ENCODE measurements at regions not wholly inside any gene's neighbourhood (a gene's known extent, or its start where the extent isn't known, plus 50 kb on each side); places are given as distances from the start of the nearest gene placed in this dataset.
"Not testable (repeated sequence)": the region's sequence is repeated elsewhere in the genome, so short reads cannot be mapped to it uniquely, and the experiment has no call there.

DNA sequence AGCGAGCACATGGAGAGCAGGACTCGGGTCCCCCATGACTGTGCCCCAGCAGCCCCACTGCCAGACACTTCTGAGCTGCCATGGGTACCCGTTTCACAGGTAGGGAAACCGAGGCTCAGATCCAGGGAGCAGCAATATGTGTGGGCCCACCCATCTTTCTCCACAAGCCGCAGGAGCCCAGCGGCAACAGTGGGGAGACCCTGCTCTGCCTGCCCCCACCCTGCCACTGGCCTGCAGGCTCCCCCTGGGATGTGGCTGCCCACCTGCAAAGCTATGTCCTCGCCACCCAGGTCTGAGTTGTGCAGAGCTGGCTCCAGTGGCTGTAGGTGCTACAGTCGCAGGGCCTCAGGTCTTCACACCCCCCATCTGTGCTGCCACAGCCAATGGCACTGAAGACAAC, 50.6 kb upstream of the C1QTNF9B start:
- DNase-seq (ENCODE audit: low read depth) = no peak

DNA sequence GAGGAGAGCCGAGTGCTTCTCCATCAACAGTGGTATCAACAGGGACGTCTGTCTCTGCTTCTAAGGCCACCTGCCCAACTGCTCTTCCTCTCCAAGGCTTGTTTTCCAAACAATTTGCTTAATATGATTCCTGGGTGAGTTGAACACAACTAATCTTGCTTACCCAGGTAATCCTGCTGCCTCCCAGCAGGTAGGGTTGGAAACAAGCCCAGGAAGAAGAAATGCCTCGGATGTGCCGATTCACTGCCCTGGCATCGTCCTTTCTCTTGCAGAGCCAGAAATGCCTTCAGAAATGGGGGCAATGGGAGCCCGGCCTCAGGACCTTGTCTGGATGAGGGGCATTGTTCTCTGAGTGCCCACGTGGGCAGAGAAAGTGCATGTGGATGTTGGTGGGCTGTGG, 51.9 kb upstream of the C1QTNF9B start:
- DNase-seq (ENCODE audit: low read depth) = no peak

DNA sequence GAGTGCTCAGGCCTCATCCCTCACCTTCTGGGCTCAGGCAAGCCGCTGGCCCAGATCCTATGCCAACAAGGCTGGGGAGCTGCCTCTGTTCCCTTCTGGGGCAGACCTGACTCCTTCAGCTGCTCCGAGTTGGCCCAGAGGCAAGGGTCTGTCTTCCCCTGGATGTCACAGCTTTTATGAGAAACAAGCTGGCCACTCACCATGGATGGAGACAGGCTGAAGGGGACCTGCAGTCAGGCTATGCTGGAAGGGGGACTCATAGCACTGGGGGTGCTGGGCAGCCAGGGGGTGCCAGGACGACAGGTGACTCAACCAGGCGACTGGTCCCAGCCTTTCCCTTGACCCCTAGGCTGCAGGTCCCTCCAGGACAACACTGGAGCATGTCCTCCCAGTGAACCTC, 52.4 kb upstream of the C1QTNF9B start:
- no peak for DNase-seq (ENCODE audit: low read depth)

DNA sequence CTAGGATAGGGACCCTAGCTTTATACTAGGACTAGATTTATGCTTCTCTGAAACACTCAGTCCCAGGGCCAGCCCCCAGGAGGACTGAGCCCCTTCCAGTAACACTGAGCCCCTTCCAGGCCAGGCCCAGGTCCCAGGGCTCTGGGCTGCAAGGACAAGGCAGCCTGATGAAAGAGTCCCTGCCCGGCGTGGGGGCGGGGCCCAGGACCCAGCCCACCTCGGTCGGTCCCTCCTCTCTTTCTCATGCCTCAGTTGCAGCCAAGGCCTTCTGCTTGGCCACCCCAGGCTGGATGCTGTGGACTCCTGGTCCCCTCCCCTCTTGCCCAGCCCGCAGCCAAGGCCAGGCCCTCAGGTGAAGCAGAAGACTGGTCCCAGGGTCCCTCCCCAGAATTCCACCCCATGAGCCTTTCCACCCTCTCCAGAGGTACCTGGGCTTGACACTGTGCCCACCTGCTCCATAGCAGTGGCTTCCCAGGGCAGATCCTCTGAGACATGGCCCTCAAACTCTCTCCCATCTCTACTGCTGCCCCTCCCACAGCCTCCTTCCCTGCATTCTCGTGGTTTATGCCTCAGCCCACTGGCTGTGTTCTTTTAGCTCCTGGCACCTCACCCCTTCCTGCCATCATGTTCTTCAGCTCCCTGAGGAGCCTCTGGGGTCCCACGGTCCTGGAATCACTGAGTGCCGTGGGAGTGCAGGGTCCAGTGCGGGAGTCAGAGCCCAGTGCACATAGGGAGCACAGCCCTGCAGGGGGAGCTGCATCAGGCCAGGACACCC, 53.6 kb upstream of the C1QTNF9B start:
- DNase-seq (ENCODE audit: low read depth) = no peak

DNA sequence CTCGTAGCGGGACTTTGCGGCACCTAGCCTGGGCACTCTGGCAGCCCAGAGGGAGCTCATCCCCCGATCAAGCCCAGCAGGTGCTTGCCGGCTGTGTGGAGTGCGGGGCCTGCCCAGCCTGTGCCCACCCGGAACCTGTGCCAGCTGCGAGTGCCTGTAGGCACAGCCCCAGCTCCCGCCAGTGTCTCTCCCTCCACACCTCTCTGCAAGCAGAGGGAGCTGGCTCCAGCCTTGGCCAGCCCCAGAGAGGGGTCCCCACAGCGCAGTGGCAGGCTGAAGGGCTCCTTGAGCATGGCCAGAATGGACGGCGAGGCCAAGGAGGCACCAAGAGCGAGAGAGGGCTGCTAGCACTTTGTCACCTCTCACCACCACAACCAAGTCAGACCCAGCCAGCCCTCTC, 55.5 kb upstream of the C1QTNF9B start:
- no peak for DNase-seq (ENCODE audit: low read depth)

DNA sequence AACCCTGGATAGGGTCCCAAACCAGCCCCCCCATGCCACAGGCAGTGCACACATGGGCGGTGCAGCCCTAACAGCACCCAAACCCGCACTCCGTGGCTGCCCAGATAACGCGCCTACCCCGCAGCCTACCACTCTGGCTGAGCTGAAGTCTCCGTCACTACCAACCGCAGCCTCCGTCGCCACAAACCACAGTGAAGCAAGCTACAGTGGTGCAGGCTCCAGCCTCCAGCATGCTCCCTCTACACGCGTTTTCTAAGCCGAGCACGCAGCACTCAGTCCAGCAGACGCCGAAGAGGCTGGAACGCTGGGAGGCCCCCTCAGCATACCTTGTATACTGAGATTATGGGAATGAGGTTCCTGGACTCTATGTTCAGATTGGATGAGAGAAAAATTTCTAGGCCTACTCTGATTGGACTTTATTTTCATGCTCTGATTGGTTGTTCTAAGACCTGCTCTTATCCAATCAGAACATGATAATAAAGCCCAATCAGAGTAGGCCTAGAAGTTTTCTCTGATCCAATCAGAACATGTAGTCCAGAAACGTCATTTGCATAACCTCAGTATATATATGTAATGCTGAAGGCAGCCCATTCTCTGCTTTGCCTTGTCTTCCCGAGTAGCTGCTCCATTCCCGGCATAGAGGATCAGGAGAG, 56.7 kb upstream of the C1QTNF9B start:
- DNase-seq (ENCODE audit: low read depth) = no peak

DNA sequence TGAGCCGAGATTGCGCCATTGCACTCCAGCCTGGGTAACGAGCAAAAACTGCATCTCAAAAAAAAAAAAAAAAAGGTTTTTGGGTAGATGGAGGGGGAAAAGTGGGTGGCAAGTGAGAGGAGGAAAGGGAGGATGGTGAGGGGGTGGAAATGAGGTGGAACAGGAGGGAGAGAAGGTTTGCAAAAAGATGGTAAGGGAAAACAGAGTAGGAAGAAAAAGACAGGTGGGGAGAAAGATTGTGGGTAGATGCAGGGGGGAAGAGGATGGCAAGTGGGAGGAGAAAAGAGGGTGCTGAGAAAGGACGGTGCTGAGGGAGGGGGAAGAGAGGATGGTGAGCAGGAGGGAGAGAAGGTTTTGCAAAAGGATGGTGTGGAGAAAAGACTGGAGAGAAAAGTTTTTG, 57.8 kb upstream of the C1QTNF9B start:
- DNase-seq (ENCODE audit: low read depth) = no peak

DNA sequence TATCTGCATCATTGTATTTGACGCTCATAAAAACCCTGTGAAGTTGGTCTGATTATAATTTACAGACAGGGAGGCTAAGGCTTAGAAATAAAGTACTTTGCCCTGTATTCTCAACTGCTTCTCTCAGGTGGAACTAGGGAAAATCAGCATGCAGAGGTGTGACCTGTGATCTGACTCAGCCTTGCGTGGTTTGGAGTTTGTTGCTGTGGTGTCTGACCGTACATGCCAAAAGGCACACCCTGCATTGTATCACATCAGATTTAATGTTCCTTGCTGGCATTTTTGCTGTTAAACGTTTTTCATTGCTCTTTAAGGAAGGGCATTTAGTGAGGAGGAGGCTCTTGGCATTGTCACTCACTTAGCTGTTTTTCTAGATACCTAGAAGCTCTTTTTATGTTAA, 58.8 kb upstream of the C1QTNF9B start:
- DNase-seq (ENCODE audit: low read depth) = no peak

DNA sequence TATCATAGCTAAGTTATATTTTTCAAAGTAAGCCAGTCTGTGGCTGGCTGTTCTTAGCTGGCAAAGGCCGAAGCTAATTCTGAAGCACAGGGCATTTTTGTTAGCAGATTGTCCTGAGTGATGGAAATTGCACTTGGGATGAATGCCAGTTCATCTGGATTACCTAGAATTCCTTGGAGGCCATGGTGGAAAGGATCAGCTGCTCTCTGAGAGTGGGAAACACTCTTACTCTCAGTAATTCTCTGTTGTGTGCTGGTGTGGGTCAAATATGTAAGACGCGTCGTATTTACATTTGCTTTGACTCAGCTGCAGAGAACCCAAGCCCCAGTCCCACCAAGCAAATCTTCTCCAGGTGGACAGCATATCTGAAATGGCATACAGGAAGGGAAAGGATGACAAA, 60.7 kb upstream of the C1QTNF9B start:
- DNase-seq (ENCODE audit: low read depth) = no peak

DNA sequence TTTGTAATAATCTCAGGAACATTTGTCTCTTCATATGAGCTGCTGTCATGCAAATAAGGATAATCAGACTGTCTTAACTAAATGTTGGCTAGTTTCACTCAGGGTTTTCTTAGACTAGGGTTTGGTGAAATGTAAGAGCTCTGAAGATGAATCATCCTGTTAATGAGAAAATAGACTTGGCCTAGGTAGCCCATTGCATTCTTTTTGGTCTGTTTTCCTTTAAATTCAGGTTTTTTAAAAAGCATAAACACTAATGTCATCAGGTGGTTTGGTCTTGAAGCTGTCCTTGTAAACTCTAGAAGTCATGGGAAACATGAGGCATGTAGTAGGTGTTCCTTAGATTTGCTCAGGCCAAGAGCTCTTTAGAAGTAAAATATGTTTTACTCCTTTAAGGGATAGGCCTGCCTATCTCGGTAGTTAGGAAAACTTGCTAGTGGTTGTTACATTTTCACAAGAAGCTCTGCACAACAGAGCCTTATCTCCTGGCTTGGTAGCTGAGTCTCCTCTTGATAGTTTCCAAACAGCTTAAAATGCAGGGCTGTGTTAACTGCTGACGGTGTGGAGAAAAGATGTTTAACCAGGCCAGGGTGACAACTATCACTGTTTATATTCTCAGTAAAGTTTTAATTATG, 62.0 kb upstream of the C1QTNF9B start:
- no peak for DNase-seq (ENCODE audit: low read depth)

DNA sequence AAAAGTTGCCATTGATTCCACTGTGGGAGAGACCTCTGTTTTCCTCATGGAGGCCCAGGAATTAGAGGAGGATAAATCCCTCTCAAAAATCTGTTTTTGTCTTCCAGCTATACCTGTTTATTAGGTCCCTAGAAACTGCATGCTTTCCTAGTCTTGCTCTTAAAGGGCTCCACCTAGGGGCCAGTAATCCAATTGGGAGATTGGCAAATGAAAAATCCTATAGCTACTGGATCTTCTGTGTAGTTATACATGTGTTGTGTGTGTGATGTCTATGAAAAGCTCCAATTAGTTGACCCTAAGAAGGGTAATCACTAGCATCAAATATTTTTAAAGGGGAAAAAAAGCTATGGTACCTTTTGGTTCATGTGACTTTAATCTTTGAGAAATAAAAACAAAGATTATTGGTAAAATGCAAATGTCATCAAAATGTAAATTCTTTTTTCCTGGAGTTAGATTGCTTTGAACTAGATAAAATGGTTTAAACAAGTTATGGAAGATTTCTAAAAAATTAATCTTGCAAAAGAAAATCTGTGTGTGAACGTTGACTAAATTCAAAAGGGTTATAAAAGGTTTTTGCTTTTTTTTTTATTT, 63.4 kb upstream of the C1QTNF9B start:
- no peak for DNase-seq (ENCODE audit: low read depth)

DNA sequence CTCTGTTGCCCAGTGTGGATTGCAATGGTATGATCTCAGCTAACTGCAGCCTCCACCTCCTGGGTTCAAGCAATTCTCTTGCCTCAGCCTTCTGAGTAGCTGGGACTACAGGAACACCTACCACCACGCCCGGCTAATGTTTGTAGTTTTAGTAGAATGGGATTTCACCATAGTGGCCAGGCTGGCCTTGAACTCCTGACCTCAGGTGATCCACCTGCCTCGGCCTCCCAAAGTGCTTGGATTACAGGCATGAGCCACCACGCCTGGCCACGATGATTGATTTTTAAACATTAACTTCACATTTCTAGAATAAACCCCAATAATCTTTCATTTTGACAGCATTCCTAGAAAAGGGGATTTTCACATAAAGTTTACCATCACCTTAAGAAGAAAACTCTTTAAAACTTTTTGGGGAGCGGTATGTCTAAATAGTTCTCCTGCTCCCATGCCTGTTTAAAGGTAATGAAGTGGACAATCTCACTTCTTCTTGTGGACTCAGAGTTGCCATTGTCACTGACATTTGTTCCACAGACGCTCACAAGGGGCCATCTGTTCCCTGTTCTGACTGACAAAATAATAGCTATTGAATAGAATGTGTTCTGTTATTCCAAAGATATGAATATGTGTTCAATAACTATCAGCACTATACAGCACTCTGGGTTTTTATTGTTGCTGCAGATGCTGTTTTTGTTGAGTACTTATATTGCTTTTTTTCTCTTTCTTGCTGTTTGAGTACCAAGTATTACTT, 66.1 kb upstream of the C1QTNF9B start:
- DNase-seq (ENCODE audit: low read depth) = no peak

DNA sequence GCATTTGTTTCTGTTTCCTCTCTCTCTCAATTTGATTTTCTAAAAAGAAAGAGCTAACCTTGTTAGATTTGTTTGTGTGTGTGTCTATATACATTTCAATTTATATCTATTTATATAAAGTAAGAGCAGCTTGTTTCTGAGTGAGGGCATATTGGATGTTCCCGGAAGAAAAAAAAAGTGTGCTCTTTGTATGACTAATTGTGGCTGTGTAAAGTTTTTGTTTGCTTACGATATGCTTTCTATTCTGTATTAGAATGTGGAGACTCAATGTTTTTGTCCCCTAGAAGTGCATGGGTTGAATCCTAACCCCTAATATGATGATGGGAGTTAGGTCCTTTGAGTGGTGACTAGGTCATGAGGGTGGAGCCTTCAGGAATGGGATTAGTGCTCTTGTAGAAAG, 66.6 kb upstream of the C1QTNF9B start:
- no peak for DNase-seq (ENCODE audit: low read depth)

DNA sequence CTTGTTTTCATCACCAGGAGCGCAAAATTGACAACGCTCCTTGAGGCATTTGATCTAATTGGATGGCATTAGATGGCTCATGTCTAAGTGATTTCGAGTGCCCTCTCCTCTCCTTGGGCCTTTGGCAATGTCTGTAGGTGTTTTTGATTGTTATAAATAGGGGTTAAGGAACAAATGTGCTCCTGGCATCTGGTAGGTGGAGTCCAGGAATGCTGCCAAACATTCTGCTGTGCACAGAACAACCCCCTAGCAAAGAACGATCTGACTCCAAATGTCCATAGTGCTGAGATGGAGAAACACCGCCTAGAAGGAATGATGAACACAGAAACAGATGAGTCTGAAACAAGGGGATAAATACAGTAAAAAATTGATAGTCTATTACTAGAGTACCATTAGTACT, 68.0 kb upstream of the C1QTNF9B start:
- DNase-seq (ENCODE audit: low read depth) = no peak

DNA sequence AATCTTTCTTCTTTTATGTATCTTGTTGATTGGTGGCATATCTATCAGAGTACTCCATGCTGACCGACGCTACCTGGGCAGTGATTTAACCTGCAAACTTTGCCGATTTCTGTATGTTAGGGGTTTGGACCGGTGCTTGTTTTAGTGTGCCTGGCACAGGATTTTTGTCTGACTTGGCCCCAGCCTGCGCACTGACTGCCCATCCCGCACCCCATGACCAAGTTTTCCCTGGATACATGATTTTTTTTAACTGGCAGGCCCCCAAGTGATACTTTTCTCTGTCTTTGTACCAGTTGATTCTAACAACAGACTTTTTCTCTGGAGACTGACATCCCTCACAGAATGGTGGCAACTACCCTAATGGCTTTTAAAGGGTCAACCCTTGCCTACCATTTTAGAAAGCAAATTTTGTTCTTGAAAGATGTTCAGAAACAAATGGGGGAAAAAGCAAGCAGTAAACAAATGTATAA, 69.0 kb upstream of the C1QTNF9B start:
- no peak for DNase-seq (ENCODE audit: low read depth)

DNA sequence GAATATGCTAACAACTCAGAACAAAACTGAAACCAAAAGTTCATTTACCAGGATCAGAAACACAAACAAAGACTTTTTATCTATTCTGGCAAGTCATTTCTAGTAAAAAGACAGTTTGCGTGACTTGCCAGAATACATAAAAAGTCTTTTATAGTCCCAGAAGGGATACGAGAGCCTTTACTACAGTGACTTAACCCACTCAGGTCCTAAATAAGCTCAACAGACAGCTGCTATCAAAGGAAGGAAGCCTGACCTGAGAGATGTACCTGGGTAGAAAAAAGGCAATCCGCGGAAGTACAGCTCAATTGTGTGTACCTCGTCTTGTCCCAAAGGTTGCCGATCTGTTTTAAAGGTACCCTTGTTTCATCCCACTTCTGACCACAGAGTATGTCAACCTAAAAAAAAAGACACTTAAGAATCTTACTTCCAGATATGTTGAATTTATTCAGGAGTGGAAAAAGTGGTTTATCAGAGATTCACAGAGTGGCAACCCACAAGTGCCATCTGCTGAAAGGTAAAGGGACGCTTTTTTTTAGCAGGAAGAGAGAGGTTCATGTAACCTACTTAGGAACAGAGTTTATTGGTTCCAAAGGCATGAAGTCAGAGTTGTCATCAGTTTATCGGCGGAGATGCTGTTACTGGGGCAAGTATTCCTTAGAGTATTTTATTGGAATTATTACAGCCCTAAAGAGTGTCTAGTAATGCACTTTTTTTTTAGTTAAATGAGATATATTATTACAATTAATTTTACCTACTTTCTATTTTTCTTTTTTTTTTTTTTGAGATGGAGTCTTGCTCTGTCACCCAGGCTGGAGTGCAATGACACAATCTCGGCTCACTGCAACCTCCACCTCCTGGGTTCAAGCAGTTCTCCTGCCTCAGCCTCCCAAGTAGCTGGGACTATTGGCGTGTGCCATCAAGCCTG, 69.7 kb upstream of the C1QTNF9B start:
- DNase-seq (ENCODE audit: low read depth) = no peak

DNA sequence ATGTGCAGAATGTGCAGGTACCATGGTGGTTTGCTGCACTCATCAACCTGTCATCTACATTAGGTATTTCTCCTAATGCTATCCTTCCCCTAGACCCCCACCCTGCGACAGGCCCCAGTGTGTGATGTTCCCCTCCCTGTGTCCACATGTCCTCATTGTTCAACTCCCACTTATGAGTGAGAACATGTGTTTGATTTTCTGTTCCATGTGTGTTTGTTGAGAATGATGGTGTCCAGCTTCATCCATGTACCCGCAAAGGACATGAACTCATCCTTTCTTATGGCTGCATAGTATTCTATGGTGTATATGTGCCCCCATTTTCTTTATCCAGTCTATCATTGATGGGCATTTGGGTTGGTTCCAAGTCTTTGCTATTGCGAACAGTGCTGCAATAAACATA, 70.5 kb upstream of the C1QTNF9B start:
- DNase-seq (ENCODE audit: low read depth) = not testable (repeated sequence)

DNA sequence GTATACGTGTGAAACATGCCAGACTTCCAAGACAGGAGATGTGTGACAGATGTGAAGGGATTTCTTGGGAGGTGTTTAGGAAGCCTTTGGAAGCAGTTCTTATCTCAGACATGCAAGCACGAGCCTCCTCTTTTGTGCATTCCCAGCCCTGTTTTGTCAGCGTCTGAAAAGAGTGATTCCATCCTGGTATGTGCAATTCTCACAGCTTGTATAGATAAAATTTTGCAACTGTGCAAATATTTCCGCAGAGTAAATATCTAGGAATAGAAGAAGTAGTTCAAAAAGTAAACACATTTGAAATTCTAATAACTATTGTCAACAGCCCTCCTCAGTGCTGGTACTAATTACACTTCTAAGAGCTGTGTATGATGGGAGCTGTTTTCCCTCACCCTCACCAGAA, 72.3 kb upstream of the C1QTNF9B start:
- DNase-seq (ENCODE audit: low read depth) = no peak

DNA sequence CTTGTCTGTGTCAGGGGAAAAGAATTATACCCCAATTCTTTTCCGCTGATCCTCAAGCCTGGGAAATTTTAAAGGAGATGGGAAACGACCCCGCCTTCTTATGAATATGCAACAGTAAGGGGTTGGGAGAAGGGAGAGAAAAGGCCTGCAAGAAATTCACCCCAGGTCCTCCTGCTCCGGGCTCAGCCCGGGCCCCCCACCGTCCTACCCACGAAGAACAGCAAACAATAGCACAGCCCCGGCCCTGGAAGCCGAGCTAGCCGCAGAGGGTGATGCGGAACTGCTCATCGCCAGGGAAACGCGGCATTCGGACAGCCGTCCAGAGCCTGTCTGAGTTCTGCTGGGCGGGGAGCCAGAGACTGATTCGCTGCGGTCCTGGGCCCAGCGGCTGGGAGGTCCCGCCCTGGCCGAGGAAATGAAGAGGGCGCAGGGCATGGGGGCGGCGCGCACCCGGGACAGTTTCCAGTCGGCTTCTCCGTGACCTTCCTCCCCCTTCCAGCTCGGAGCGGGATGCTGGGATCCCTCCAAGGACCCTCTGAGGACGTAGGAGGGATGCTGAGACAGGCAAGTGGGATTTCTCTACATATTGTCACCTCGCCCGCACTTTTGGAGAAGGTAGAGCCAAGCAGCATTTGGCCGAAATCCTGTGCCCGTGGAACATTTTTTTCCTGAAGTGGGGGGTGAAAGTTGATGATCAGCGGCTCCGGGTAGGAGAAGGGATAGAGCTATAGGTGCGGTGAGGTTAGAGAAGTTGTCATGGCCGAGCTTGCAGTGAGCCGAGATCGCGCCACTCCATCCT, 82.3 kb upstream of the C1QTNF9B start:
- no peak for DNase-seq (ENCODE audit: low read depth)

DNA sequence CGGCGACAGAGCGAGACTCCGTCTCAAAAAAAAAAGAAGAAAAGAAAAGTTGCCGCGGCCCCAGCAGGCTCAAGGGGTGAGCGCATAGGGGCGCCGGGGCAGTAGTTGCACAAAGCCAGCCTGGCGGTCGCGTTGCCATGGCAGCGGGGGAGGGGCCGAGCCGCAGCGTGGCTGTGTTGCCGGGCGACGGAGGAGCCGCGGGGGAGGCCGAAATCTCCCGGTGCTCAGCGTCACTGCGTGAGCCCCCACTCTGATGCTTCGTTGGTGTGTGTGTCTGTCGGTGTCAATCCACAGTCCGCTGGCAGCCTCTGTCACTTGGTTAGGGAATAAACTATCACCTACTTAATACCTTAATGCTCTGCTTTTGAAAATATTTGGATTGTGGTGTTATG, 82.9 kb upstream of the C1QTNF9B start:
- peak; percentile 81 for DNase-seq (ENCODE audit: low read depth)

All from activated T-helper 9 cell treated with anti-CD3 and anti-CD28 coated beads, Interleukin-2, amount 50 U/mL, for 16 hours (primary cell).